Naive B cell (primary cell): ENCODE measurements at regions not wholly inside any gene's neighbourhood (a gene's known extent, or its start where the extent isn't known, plus 50 kb on each side); places are given as distances from the start of the nearest gene placed in this dataset.

Experiments
- ATAC-seq, 2 donors: fragments of 150-1000 bp; cut with Tn5 transposase; 2 replicates each; pipeline ENCODE4 v1.10.0; 2021; ENCODE audit warnings: low read depth in 2 of 2, mild to moderate bottlenecking in 2 of 2, moderate library complexity in 2 of 2
- DNase-seq: peaks from one replicate; pipeline ENCODE4 v3.0.0; 2022
- H3K27ac Mint-ChIP-seq, 6 donors: one replicate each; pipeline ENCODE4 v1.8.0; 2020 to 2022; ENCODE audit warnings: mild to moderate bottlenecking in 6 of 6, mixed read lengths in 6 of 6, moderate library complexity in 5 of 6, inconsistent platforms in 2 of 6
- H3K27me3 Mint-ChIP-seq, 3 donors: one replicate each; pipeline ENCODE4 v1.8.0; 2021 to 2022; ENCODE audit warnings: mixed read lengths in 3 of 3, mild to moderate bottlenecking in 1 of 3
- H3K36me3 Mint-ChIP-seq, 2 donors: one replicate each; pipeline ENCODE4 v1.8.0; 2020 to 2022; ENCODE audit warnings: mixed read lengths in 2 of 2, inconsistent platforms in 1 of 2, mild to moderate bottlenecking in 1 of 2
- H3K4me1 Mint-ChIP-seq, 3 donors: one replicate each; pipeline ENCODE4 v1.8.0; 2020 to 2022; ENCODE audit warnings: mixed read lengths in 3 of 3, inconsistent platforms in 1 of 3, mild to moderate bottlenecking in 1 of 3, moderate library complexity in 1 of 3
- H3K4me3 Mint-ChIP-seq, 8 donors: one replicate each; pipeline ENCODE4 v1.8.0; 2020 to 2022; ENCODE audit warnings: mild to moderate bottlenecking in 8 of 8, mixed read lengths in 8 of 8, moderate library complexity in 8 of 8, inconsistent platforms in 2 of 8
- H3K9me3 Mint-ChIP-seq, 7 donors: one replicate each; pipeline ENCODE4 v1.8.0; 2020 to 2022; ENCODE audit warnings: mixed read lengths in 7 of 7, mild to moderate bottlenecking in 5 of 7, inconsistent platforms in 2 of 7, moderate library complexity in 1 of 7

DNA sequence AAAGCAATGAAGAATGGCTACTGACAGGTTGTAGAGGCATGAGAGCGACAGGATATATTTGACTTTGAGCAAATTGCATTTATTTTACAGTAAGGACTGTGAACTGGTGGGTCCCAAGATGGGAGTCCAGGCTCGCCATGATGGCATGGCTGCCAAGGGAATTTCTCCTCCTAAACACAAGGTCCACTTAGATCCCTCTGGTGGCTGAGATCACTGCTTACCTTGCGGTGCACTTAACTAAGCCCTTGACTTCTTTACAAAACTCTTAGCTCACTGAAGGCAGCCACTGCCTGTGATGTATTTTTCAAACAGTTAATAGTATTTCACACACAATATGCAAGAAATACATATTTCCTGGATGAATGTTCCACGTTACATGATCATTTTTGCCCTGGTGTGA is 50.3 kb upstream of the SORBS2 start:
- H3K27ac Mint-ChIP-seq = no peak overlapping the region
- H3K4me1 Mint-ChIP-seq = no peaks in the 10 kb centered on the region
- DNase-seq = no peak
- H3K36me3 Mint-ChIP-seq = peaks cover 4 to 9% of the 10 kb centered on the region in 2 donors
- H3K9me3 Mint-ChIP-seq = peaks cover 9 to 15% (median 11%) of the 10 kb centered on the region in 7 donors
- peaks cover 11 to 29% (median 26%) of the 10 kb centered on the region in 3 donors for H3K27me3 Mint-ChIP-seq
- no peak overlapping the region for H3K4me3 Mint-ChIP-seq
- no peak for ATAC-seq

DNA sequence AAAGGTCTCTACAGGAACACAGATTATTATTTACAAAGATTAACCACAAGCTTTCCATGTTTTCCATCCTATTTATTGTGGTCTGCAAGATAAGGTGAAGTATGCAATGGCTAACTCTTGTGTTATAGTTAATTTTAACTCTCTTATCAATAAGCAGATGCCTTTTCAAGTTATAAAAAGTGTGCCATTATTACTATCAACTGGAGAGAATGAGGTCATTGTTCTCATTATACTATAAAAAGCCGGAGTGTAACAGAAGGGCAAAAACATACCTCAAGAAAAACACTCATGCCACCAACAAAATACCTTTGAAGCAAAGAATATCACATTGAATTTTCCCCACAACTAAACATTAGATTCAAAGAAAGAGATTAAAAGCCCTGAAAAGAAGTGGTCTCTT is 52.0 kb upstream of the SORBS2 start:
- ATAC-seq = no peak
- peaks cover 11 to 30% (median 29%) of the 10 kb centered on the region in 3 donors for H3K27me3 Mint-ChIP-seq

DNA sequence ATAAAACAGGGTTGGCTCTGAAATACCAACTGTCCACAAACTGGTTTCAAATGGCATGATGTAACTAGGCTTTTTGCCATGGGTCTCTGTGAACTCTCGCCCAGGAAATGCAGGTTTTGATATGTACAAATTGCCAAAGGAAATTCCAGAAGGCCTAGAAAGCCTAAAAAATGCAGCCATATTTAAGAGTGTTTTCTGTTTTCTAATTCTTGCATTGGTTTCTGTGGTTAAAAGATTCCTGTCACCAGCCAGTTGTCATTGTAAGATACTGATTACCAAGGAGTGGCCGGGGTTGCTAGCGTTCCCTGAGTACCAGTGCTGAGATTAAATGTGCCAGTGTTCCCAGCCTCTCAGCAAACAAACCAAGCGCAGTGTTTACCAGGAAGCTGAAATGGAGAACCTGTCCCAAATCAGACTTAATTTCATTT is 53.9 kb upstream of the SORBS2 start:
- no peak for ATAC-seq
- H3K4me1 Mint-ChIP-seq = no peaks in the 10 kb centered on the region

More for the DNA sequence above, 52.0 kb upstream of the SORBS2 start:
- no peaks in the 10 kb centered on the region for H3K4me1 Mint-ChIP-seq
- H3K36me3 Mint-ChIP-seq = no peaks in the 10 kb centered on the region
- DNase-seq = no peak
- no peak overlapping the region for H3K27ac Mint-ChIP-seq
- H3K4me3 Mint-ChIP-seq = no peak overlapping the region
- H3K9me3 Mint-ChIP-seq = peaks cover 0 to 5% (median 3%) of the 10 kb centered on the region in 7 donors

DNA sequence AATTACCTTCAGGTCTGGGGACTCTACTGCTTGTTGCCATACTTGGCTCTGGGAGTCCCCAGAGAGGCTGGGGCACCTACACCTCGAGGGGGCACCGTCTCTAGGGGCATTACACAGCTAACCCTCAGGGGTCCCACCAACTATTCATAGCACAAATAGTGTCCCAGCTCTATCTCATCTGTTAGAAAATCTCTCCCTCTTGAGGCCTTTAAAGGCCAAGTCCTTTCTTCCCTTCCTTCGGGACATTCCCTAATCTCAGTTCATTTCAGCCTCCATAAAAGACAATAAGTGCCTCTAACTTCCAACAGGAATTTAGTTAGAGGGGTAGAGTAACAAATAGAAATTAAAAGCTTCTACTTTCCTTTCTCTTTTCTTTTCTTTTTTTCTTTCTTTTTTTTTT is 55.8 kb upstream of the SORBS2 start:
- Mint-ChIP-seq H3K9me3 (no peaks in the 10 kb centered on the region), H3K27ac (no peak overlapping the region), H3K4me1 (no peaks in the 10 kb centered on the region), H3K27me3 (peaks cover 0 to 14% (median 2%) of the 10 kb centered on the region in 3 donors), H3K36me3 (no peaks in the 10 kb centered on the region), H3K4me3 (no peak overlapping the region)
- ATAC-seq (no peak), DNase-seq (no peak)

More for the DNA sequence above, 53.9 kb upstream of the SORBS2 start:
- no peak overlapping the region for H3K4me3 Mint-ChIP-seq
- no peak for DNase-seq
- peaks cover 5 to 25% (median 11%) of the 10 kb centered on the region in 3 donors for H3K27me3 Mint-ChIP-seq
- peaks cover 0 to 1% (median 0%) of the 10 kb centered on the region in 7 donors for H3K9me3 Mint-ChIP-seq
- H3K27ac Mint-ChIP-seq = no peak overlapping the region
- no peaks in the 10 kb centered on the region for H3K36me3 Mint-ChIP-seq

DNA sequence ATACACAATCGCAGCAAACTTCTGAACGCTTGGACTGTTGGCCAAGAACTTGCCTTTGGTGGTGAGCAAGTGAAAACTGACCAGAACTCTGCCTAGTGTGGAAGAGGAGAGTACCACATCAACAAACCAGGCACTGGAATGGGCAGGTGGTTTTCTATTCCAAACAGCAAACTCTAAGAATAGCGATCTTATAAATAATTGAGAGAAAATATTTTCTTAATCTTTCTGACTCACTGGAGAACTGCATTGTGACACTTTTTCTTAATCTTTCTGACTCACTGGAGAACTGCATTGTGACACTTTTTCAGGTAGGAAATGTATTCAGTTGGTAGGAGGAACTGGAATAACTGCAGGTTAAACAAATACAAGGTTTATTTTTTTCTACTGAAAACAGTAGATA is 57.0 kb upstream of the SORBS2 start:
- no peak overlapping the region for H3K4me3 Mint-ChIP-seq
- ATAC-seq (no peak), DNase-seq (no peak)
- H3K36me3 Mint-ChIP-seq = no peaks in the 10 kb centered on the region
- no peaks in the 10 kb centered on the region for H3K9me3 Mint-ChIP-seq
- H3K27me3 Mint-ChIP-seq = peaks cover 0 to 10% (median 4%) of the 10 kb centered on the region in 3 donors
- H3K27ac Mint-ChIP-seq = no peak overlapping the region
- H3K4me1 Mint-ChIP-seq = no peaks in the 10 kb centered on the region

DNA sequence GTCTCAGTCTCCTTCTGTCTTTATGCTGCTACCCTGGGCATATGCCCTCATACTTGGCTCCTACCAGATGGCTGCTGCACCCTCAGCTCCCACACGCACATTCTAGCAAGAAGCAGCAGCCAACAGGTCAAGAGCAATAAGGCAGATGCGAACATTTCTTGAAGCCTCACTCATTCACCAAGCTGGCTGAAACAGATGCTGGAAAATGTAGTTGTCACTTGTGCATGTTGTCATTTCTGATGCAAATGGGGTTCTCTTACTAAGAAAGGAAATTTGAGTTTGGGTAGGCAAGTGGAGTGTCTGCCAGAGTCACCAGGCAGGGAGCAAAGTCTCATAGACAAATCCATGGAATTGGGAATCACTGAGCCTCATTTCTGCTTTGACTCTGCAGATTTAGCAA is 57.4 kb upstream of the SORBS2 start:
- Mint-ChIP-seq H3K36me3 (no peaks in the 10 kb centered on the region), H3K4me1 (no peaks in the 10 kb centered on the region), H3K9me3 (no peaks in the 10 kb centered on the region), H3K27me3 (peaks cover 0 to 10% (median 4%) of the 10 kb centered on the region in 3 donors), H3K27ac (no peak overlapping the region), H3K4me3 (no peak overlapping the region)
- no peak for DNase-seq
- no peak for ATAC-seq

DNA sequence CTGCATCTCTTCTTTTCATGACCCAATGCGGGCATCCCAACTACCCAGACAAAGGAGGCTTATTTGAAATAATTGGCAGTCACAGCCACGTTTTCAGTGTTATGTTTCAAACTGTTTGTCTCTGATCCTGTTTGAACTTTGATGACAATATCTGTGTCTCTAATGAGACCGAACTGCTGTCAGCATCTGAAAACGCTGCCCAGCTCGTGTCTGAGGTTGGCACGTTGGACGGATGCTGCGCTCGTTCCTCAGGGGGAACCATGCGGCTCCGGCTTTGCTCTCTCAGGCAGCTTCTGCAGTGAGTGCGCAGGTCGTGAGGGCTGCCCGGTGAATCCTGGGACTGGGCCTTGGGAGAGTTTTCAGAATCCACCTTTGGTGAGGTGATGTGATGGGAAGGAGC is 58.4 kb upstream of the SORBS2 start:
- Mint-ChIP-seq H3K27me3 (peaks cover 0 to 11% (median 5%) of the 10 kb centered on the region in 3 donors), H3K36me3 (no peaks in the 10 kb centered on the region), H3K9me3 (no peaks in the 10 kb centered on the region), H3K4me1 (no peaks in the 10 kb centered on the region), H3K4me3 (no peak overlapping the region), H3K27ac (no peak overlapping the region)
- no peak for ATAC-seq
- no peak for DNase-seq

DNA sequence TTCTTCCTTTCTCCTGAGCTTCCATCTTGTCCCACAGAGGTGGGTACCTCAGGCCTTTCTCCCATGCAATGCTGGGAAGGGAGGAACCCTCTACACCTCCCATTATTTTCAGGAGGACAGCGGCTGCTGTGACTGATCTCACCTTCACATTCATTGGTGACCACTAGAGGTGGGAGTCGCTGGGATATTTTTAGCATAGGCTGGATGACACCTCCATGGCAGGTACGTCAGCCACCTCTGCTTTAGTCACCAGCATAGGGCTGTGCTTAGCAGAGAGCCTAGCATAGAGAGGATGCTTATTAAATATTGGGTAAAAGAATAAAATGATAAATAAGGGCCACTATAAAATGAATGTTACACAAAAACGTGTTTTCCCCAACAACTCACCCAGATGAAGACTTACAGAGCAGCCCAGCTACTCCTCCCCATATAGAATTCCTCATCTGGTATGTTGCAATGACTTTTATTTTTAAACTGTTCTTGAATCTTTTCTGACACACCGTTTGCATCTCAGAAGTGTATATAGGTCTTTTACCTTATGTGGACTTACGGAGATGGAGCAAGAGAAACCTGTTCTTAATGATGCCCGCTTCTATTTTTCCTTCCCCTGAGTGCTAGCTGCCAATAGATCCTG is 60.9 kb upstream of the SORBS2 start:
- Mint-ChIP-seq H3K27ac (no peak overlapping the region), H3K27me3 (peaks cover 0 to 17% (median 14%) of the 10 kb centered on the region in 3 donors), H3K4me1 (no peaks in the 10 kb centered on the region), H3K36me3 (no peaks in the 10 kb centered on the region), H3K4me3 (no peak overlapping the region), H3K9me3 (no peaks in the 10 kb centered on the region)
- no peak for DNase-seq
- no peak for ATAC-seq

DNA sequence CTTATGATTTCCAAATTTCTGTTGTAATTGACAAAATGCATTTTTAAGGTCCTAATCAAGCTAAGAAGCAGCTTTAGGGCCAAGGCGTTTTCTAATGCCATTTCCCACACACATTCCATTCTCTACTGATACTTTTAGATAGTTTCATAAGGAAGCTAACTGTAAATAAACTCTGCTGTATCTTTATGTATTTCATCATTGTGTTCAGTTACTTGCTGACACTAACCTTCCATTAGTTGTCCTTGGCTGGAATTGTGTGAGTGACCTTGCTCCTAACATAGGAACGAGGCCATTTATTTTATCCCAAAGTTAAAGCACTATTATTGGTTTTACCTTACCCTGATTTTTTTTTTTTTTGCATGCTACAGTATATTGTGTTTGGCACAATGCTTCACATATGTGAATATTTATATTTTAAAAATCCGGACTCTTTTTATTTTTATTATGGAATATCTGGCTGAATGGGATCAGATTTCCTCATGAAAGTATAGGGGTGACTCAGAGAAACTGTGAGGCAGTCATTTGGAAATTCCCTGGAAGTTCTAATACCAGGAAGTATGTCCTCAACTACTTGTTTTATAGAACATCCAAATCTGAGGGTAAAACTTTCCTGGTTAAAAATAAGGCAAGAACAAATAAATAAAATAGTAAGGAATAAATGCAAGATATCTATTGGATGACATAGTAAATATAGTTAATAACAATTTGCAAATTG is 62.7 kb upstream of the SORBS2 start:
- peaks cover 0 to 17% (median 6%) of the 10 kb centered on the region in 3 donors for H3K27me3 Mint-ChIP-seq
- no peak overlapping the region for H3K4me3 Mint-ChIP-seq
- H3K9me3 Mint-ChIP-seq = peaks cover 0 to 10% (median 4%) of the 10 kb centered on the region in 7 donors
- H3K27ac Mint-ChIP-seq = no peak overlapping the region
- H3K4me1 Mint-ChIP-seq = no peaks in the 10 kb centered on the region
- no peak for DNase-seq
- ATAC-seq = no peak
- no peaks in the 10 kb centered on the region for H3K36me3 Mint-ChIP-seq

DNA sequence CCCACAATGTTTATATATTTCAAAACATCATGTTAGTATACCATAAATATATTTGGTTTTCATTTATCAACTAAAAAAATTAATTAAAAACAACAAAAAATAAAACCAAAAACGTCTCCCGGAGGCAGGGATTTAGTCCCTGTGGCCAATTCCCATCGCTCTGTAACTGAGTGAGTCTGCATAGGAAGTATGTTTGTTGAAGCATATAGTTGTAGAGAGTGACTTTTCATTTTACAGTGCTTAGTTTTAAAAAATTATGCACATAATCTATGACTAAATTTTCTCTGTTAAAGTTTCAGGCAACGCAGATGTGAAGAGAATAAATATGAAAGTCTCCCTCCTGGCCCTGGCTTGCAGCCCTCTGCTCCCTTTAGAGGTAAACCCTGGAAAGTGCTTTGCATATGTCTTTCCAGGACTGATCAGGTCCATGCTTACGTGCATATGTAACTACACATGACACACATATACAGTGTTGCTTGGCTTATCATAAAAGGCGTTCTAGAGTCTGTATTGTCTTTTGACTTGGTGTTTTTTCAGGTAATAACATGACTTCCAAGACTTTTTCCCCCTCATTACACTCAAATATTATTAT is 63.4 kb upstream of the SORBS2 start:
- Mint-ChIP-seq H3K27me3 (peaks cover 0 to 17% (median 7%) of the 10 kb centered on the region in 3 donors), H3K4me3 (no peak overlapping the region), H3K9me3 (peaks cover 0 to 11% (median 4%) of the 10 kb centered on the region in 7 donors), H3K27ac (no peak overlapping the region), H3K36me3 (no peaks in the 10 kb centered on the region), H3K4me1 (no peaks in the 10 kb centered on the region)
- DNase-seq (no peak), ATAC-seq (no peak)

DNA sequence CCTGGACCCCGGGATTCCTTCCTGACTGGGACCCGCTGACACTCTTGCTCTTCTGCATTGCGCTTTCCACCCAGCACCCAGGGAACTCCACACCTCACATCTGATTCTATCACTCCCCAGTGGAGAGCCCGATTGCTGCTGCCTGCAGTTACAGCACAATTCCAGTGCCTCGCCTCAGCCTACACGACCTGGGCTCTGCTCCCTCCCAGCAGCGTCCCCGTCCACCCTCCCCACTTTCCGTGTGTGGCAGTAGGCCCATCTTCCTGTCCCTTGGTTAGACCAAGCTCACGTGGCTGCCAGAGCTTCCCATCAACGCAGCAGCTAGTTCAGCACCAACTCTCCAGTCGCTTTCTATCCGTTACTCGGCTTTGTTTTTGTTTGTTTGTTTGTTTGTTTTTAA is 66.6 kb upstream of the SORBS2 start:
- peaks cover 0 to 13% (median 12%) of the 10 kb centered on the region in 3 donors for H3K27me3 Mint-ChIP-seq
- DNase-seq (no peak), ATAC-seq (no peak)
- H3K4me1 Mint-ChIP-seq = no peaks in the 10 kb centered on the region
- H3K36me3 Mint-ChIP-seq = no peaks in the 10 kb centered on the region
- no peak overlapping the region for H3K4me3 Mint-ChIP-seq
- no peak overlapping the region for H3K27ac Mint-ChIP-seq
- peaks cover 0 to 11% (median 4%) of the 10 kb centered on the region in 7 donors for H3K9me3 Mint-ChIP-seq

DNA sequence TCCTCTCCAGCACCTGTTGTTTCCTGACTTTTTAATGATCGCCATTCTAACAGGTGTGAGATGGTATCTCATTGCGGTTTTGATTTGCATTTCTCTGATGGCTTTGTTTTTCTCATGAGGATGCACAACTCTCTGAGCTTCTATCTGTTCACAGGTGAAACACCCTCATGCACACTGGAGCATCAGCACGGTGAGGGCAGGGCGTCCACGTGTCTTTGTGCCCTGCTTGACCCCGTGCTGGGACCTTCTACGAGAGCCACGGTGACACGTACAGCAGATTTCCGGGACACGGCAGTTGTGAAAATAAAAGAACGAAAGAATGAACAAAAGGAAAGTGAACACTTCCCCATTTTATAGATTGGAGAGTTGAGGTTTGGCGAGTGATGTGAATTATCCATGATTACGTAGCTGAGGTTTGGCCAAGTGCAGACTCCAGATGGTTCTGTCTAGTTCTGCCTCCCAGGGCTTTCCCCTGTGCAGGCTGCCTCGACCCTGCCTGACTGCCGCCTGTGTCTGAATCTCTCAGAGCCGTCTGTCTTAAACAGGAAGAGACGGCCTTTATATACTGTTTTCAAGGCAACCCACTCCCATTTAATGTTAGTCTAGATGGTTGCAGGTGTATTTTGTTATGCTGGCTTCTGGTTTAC is 67.8 kb upstream of the SORBS2 start:
- Mint-ChIP-seq H3K4me1 (no peaks in the 10 kb centered on the region), H3K9me3 (peaks cover 0 to 11% (median 4%) of the 10 kb centered on the region in 7 donors), H3K4me3 (no peak overlapping the region), H3K27me3 (peaks cover 0 to 15% (median 12%) of the 10 kb centered on the region in 3 donors), H3K36me3 (no peaks in the 10 kb centered on the region), H3K27ac (no peak overlapping the region)
- no peak for DNase-seq
- no peak for ATAC-seq

DNA sequence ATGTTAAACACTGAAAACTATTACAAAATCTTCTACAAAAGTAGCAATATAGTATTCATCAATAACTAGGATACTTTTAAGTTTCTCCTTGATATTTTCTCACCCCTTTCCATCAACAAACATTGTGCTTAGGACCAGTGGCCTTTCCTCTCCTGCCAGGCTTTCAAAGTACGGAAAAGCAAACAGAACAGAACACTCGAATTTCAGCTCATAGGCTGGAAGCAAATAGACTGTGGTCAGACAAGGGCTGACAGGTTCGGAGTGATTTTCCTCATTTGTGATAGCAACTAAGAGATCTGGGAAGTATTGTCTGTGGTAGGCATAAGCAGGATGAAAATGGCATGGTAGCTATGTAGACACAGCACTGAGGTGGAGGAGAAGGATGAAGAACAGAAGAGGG is 68.6 kb upstream of the SORBS2 start:
- DNase-seq = no peak
- Mint-ChIP-seq H3K4me1 (no peaks in the 10 kb centered on the region), H3K36me3 (no peaks in the 10 kb centered on the region)

More for the DNA sequence above, 68.6 kb upstream of the SORBS2 start:
- no peak overlapping the region for H3K4me3 Mint-ChIP-seq
- no peak overlapping the region for H3K27ac Mint-ChIP-seq
- peaks cover 0 to 14% (median 9%) of the 10 kb centered on the region in 3 donors for H3K27me3 Mint-ChIP-seq
- no peak for ATAC-seq
- peaks cover 0 to 11% (median 4%) of the 10 kb centered on the region in 7 donors for H3K9me3 Mint-ChIP-seq
